UCSD-AML1 (cell line): ENCODE measurements at regions not wholly inside any gene's neighbourhood (a gene's known extent, or its start where the extent isn't known, plus 50 kb on each side); places are given as distances from the start of the nearest gene placed in this dataset.
"Not testable (repeated sequence)": the region's sequence is repeated elsewhere in the genome, so short reads cannot be mapped to it uniquely, and the experiment has no call there.

ENCODE experiments used
- DNase-seq: peaks from one replicate; lab custom pipeline; 2025; ENCODE audit not compliant: unreplicated experiment; lab: John Stamatoyannopoulos, UW

DNA sequence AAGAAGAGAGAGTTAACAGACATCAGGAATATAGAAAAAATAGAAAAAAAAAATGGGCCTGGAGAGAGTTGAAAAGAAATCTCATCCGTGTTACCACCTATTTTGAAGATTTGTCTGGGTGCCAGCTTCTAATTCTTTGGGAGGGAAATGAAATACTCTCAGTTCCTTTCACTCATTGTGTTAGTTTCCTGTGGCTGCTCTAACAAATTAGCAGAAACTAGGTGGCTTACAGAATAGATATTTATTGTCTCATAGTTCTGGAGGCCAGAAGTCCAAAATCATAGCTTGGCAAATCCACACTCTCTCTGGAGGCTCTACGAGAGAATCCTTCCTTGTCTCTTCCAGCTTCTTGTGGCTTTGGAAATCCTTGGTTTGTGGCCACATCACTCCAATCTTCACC is 225.1 kb upstream of the BTBD3 start:
- DNase-seq: no peak

DNA sequence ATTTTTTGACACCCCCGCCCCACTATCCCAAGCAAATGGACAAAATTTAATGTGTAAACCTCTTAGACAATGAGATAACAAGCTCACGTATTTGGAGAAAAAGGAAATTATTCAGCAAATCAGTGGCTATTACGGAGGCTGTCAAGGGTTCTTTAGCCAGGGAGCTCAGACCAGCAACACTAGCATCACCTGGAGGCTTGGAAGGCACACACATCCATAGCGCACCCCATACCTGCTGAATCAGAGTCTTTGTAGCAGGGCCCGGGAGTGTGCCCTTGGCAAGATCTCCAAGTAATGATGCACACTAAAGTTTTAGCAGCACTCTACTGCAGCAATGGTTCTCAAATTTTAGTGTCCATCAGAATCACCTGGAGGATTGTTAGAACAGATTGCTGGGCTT is 223.2 kb upstream of the BTBD3 start:
- DNase-seq: no peak

DNA sequence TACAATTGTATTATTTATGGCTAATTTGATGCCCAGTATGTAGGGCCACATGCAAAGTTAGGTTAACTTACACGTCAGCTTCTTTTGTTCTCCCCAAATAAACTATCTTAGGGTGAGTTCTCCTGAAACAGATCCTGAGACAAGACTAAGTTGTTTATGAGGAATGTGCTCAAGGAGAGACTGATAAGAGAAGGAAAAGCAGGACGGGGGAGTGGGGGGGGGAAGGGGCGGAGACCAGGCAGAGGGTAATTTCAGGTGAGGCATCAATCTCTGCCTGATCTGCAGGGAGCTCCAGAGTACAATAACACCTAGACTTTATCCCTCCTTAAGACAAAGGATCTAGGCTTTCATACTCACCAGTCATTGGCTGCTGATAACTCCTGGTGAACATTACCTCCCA is 220.6 kb upstream of the BTBD3 start:
- DNase-seq: no peak

DNA sequence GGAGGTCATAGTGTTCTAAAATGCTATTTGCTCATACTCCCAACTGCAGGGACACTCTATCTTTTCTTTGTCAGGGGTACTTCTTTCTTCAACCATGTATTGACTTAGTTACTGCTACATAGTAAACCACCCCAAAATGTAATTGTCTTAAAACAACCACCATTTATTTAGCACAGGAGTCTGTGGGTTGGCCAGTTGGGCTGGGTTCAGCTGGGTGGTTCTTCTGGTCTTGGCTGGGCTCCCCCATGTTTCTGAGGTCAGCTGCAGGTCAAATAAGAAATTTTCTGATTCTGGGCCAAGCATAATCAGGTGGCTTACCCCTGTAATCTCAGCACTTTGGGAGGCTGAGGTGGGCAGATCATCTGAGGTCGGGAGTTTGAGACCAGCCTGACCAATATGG is 220.0 kb upstream of the BTBD3 start:
- DNase-seq: no peak

DNA sequence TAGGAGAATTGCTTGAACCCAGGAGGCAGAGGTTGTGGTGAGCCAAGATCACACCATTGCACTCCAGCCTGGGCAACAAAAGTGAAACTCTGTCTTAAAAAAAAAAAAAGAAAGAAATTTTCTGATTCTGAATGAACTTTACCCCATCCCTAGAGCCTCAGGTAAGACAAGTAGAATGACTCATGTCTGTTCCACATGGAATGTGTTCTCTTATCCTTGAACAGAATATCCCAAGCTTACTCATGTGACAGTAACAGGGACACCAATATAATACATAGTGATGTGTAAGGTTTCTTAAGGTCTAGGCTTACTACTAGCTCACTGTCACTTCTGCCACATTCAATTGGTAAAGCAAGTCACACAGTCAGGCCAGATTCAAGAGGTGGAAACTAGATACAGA is 219.6 kb upstream of the BTBD3 start:
- no peak for DNase-seq

DNA sequence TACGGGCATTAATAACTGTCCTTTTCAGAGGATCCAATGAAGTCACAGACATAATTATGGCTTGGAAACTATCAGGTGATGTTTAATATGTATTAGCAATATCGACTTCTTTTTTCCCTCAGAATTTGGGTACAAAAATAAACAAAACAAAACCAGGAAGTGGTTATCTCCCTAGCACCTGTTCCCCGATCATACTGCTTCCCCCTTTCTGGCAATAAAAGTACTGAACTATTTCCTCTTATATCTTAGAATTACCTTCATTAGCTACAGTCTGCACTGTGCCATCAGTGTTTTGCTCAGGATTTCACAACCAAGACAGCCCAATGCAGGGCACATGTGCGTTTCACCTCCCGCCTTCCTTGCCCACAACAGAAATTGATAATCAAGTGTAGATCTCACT is 216.9 kb upstream of the BTBD3 start:
- no peak for DNase-seq

DNA sequence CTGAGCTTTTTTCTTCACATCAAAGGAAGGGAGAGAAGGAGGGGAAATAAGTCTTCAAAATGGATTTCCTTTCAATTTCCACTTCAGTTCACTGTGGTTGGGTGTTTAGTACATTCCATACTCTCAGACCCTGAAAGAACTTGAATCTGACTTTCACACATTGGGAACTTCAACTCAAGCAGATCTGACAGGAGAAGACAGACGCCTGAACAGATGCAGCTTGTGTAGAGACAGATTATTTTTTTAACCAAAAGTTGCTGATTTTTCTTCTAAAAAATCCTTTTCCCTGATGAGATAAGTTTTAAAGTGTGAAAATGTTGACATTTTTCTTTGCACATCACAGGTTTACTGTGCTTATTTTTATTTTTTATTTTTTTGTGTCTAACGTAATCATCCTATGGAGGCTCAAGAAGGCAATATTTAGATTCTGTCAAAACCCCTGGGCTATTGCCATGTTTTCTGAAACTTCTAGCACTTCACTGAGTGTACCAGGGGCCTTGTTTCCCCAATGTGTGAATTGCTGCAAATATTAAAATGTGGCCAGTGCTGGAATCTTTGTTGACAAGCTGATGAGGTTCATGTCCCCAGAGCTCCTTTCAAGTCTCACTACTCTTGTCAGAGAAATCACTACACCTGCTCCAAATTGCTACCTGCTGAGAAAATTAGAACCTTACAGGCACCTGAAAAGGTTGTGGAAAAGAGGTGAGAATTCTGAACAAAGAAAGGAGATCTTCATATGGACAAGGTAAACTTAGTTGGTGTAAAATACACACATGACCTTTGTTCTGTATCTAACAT is 214.8 kb upstream of the BTBD3 start:
- DNase-seq: no peak

DNA sequence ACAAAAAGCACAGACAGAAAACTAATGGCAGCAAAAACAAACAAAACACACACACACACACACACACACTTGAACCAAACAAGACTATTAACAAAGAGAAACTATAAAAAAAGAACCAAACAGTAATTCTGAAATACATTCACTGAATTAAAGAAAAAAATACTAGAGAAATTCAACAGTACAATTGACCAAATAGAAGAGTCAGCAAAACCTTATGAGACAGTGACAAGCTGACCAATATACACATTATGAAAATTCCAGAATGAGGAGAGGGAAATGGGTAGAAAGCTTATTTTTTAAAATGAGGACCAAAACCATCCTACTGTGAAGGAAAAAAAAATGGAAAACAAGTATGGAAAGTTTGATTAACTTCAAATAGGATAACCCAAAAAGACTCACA is 212.2 kb upstream of the BTBD3 start:
- DNase-seq: no peak

DNA sequence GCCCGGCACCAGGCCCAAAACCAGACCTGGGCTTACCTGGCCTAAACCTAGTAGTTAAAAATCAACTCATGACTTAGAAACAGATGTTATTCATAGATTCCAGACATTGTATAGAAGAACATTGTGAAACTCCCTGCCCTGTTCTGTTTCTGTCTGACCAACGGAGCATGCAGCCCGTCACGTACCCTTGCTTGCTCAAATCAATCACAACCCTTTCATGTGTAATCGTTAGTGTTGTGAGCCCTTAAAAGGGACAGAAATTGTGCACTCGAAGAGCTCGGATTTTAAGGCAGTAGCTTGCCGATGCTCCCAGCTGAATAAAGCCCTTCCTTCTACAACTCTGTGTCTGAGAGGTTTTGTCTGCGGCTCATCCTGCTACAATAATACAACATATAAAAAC is 209.5 kb upstream of the BTBD3 start:
- DNase-seq: not testable (repeated sequence)

DNA sequence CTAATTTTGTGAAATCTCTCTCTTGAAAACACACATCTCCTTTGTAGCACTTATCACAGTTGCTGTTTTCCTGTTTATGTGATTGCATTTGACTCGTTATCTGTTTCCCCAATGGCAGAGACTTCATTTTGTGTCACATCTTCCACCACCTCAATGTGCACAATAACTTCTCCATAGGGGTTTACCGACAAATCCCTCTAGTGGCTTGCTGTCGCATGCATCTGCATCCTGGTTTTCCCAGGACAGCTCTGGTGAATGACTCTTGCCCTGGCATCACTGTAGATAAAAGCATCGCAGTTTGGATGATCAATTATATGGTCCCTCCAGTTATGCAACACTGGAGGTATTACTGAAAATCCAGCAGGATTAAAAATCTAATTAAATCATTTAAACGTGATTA is 206.5 kb upstream of the BTBD3 start:
- no peak for DNase-seq

DNA sequence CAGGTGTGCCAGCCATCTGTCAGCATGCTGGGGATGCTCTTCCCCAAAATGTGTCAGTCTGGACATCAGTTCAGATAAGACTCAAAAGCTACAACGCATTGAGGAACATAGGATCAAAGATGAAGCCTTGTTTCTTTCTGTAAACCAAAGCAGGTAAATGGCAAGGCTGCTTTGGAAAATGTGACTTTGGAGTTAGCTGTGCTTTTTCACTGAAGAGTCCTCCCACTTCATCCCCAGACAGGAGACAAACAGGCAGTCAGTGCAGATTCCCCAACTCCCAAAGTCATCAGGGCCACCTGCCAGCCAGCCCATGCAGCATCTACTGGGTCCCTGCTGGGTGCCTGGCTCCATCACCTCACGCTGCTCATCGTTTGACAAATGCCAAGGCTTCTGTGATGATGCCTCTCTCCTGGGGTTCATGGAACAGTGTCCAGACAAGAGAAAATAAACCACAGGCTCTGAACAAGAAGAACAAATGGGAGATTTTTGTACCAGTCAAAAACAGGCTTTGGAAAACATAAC is 205.0 kb upstream of the BTBD3 start:
- DNase-seq: no peak

DNA sequence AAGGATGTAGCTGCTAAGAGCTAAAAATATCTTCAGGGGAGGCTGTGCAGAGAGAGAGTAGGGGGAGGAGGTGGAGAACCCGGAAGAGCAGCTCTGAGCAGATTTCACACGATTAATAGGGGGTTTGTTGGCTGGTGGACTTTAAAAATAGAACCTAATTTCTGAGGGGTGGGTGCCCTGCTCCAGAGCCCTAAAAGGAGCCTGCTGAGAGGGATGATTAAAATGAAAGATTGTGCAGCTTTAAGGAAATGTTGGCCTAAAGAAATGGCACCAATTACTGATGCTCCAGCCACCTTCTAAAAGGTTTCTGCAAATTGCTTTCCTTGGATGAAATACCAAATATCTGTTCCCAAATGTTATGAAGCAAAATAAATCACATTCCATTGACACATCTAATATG is 202.8 kb upstream of the BTBD3 start:
- DNase-seq: no peak

DNA sequence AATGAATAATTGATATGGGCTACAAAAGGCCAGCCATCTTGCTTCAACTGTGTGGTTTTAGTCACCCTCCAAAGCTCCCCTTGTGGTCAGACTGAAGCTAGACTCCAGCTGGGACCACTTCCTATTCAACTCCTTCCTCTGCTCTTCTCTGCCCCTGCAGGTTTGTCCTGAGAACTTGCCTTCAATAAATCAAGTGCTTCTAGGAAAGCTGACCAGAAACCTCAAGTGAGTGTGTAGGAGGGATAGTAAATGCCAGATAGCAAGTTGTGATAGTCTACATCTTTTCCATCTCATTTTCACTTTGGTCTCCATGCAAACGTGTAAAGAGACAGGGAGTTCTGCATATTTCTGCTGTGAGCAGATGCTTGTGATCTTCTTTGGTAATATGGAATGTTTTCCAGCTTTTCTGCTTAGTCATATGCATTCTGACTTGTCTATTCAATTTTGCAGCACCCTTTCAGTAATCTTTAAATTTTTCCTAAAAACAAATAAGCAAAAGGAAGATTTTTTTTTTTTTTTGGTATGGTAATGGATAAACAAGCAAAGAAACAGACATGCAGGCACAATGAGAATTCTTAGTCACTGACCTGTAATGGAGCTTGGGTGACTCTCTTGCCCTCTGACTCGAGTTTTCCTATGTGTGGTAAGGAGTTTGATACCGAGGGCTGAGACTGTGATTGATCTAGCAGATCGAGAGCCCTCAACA is 201.3 kb upstream of the BTBD3 start:
- peak; percentile 21 for DNase-seq

DNA sequence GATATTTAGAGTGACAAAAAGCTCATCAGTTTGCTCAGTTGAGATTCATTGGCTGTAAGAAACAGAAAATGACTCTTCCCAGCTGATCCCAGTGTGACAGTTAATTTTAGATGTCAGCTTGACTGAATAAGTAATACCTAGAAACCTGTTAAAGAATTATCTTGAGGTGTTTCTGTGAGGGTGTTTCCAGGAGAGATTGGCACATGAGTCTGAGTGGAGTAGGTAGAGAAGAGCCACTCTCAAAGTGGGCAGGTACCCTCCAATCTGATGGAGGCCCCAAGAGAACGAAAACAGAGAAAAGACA is 200.8 kb upstream of the BTBD3 start:
- no peak for DNase-seq

DNA sequence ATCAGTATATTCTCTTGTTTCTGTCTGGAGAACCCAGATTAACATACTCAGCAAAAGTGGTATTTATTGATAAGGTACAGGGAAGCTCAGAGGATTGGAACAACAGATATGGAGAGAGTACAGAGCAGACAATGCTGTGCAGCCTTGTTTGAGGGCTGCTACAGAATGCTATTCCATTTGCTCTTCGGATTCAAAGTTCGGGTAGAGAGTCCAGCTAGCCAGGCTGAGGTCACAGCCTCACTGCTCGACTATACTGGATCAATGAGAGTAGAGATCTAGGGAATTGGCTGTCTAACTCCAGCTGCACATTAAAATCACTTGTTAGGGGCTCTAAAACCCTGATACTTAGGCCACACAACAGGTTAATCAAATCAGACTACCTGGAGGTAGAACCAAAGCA is 200.1 kb upstream of the BTBD3 start:
- no peak for DNase-seq

DNA sequence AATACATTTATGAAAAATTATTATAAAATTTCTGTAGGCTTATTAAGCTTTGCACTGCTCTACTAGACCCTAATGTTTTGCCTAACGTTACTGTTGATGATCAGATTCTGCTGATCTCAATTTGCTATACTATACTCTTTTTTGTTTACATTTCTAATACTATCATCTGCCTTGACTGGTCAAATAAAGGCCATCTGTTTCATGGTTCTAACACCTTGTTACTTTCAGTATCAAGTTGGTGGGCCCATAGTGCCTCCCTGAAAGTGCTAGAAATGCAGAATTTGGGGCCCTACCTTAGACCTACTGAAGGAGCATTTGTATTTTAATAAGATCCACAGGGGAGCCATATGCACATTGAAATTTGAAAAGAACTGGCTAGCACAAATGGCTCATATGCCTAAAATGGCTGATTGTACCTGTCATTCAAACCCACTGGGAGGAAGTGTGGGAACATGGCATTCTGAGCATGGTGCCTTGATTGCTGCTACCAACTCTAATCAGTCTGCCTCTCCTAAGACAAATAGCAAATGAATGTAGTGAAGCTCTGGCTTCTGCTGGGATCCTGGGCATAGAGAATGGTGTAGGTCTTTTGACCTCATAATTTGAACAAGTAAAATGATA is 199.1 kb upstream of the BTBD3 start:
- no peak for DNase-seq

DNA sequence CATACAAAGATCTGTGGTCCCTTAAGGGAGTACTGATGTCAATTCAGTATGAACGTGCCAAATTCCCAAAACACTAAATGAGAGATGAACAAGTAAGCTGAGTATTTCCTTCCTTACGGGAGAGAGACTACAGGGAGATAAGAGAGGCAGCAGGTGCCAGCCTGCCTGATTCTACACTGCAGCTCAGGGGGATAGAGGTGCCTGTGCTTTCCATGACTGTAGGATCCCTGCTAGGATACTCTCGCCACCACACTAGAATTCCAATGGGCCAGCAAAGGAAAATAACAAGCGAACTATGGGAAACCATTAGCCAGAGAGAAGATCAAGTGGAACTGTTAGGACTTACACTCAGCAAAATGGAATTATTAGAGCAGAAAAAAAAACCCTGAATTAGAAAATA is 198.5 kb upstream of the BTBD3 start:
- DNase-seq: no peak

DNA sequence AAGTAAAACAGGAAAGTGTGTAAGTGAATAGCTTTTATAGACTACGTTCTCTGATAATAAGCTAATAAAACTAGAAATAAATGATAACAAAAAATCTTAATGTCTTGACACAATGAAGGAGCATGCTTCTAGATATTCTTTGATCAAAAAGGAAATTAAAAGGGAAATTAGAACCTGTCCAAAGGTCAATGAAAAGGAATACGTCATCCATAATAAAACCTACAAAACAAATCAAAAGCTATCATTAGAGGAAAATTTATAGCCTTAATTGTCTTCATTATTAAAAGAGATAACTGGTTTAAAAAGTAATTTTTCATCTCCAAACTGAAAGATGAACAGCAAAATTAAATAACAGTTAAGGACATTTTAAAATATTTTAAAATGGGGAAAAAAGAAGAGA is 196.3 kb upstream of the BTBD3 start:
- DNase-seq: no peak

DNA sequence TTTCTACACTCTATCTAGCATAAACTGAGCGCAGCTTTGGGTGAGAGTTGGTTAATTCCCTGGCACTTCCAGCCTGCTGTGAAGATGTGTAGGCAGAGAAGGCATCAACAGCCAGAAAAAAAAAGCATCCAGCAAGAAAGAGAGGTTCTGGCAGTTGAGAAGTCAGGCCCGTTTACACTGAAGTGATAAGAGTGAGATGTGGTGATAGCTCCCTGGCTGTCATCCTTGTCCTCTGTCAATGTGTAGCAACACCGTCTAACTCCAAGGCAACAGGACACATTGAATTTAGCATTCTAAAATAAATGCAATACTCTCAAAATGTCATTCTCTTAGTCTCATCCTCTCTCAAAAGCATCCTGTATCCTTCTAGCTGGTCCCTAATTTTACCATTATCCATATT is 193.6 kb upstream of the BTBD3 start:
- no peak for DNase-seq

DNA sequence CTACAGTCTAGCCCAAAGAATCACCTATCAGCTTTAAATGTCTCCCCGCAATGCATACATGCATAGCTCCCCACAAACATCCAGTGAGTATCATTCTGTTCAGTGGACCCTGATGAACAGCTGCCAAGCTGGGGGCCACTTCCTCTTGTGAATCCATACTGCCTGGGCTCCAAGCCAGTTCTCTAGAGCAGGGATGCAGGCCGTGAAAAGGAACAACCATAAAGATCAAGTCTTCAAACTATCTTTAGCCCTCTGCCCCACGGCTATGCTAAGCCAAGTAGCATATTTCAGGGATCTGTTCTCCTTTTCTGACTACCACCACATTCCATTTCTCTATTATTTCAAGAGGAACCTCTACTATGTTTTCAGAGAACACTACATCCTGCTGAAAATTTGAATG is 191.7 kb upstream of the BTBD3 start:
- DNase-seq: no peak

DNA sequence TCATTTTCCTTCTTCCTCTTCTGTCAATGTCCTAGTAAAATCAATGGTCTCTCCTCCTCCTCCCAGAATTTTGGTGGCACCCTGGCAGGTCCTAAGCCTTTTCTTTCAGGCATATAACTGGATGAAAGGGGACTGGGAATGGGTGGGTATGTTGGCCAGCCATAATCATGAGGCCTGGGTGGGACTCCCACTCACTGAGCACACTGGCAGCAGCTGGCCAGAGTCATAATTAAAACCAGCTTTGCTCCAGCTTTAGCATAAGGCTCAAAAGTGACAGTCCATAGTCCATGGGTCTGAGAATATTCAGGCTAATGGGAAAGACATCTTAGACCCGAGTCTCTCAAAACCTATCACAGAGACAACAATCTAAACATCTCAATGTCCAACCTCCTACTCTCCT is 190.0 kb upstream of the BTBD3 start:
- DNase-seq: no peak

DNA sequence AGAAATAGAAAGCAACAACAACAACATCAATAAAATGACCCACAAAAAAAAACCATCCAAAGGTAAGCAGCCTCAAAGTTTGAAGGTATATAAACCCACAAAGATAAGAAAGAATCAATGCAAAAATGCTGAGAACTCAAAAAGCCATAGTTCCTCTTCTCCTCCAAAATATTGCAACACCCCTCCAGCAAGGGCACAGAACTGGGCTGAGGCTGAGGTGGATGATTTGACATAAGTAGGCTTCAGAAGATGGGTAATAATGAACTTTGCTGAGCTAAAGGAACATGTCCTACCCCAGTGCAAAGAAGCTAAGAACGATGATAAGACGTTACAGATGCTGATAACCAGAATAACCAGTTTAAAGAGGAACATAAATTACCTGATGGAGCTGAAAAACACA is 188.8 kb upstream of the BTBD3 start:
- DNase-seq: no peak
